ENCODE measurements at regions not wholly inside any gene's neighbourhood (a gene's known extent, or its start where the extent isn't known, plus 50 kb on each side); places are given as distances from the start of the nearest gene placed in this dataset.
"Not testable (repeated sequence)": the region's sequence is repeated elsewhere in the genome, so short reads cannot be mapped to it uniquely, and the experiment has no call there.

GRCh38 chr1:194833111-194833510, 1646.7 kb upstream of the B3GALT2 start:
- H3K4me1 ChIP-seq (ENCODE audit: insufficient read depth, low read length): no peaks in the 10 kb centered on the region
- H3K9ac ChIP-seq (ENCODE audit: low read length): no peak overlapping the region
- no peaks in the 10 kb centered on the region for H3K9me3 ChIP-seq (ENCODE audit: low read length)
- H3K27me3 ChIP-seq (ENCODE audit: control insufficient read depth in 1 of 2, insufficient read depth in 2 of 2, low read length in 2 of 2): no peaks in the 10 kb centered on the region
- no peak overlapping the region for H3K4me3 ChIP-seq (ENCODE audit: low read depth in 1 of 2, low read length in 2 of 2)
- H3K36me3 ChIP-seq (ENCODE audit: insufficient read depth, low read length): no peaks in the 10 kb centered on the region
- H3K27ac ChIP-seq (ENCODE audit: low read depth, low read length): no peak overlapping the region

GRCh38 chr1:194831595-194831994, 1645.2 kb upstream of the B3GALT2 start:
- H3K4me1 ChIP-seq (ENCODE audit: insufficient read depth, low read length); H3K9me3 ChIP-seq (ENCODE audit: low read length); H3K36me3 ChIP-seq (ENCODE audit: insufficient read depth, low read length); H3K27ac ChIP-seq (ENCODE audit: low read depth, low read length); H3K4me3 ChIP-seq (ENCODE audit: low read depth in 1 of 2, low read length in 2 of 2); H3K27me3 ChIP-seq (ENCODE audit: control insufficient read depth in 1 of 2, insufficient read depth in 2 of 2, low read length in 2 of 2); H3K9ac ChIP-seq (ENCODE audit: low read length): not testable (repeated sequence)

- Histone ChIP-seq H3K4me3 (ENCODE audit: low read depth in 1 of 2, low read length in 2 of 2) (no peak overlapping the region), H3K27me3 (ENCODE audit: control insufficient read depth in 1 of 2, insufficient read depth in 2 of 2, low read length in 2 of 2) (no peaks in the 10 kb centered on the region), H3K36me3 (ENCODE audit: insufficient read depth, low read length) (no peaks in the 10 kb centered on the region), H3K27ac (ENCODE audit: low read depth, low read length) (no peak overlapping the region), H3K9ac (ENCODE audit: low read length) (no peak overlapping the region), H3K4me1 (ENCODE audit: insufficient read depth, low read length) (no peaks in the 10 kb centered on the region), H3K9me3 (ENCODE audit: low read length) (no peaks in the 10 kb centered on the region)
Measured at GRCh38 chr1:194830387-194830786, 1644.0 kb upstream of the B3GALT2 start.

- Histone ChIP-seq H3K9ac (ENCODE audit: low read length) (no peak overlapping the region), H3K36me3 (ENCODE audit: insufficient read depth, low read length) (no peaks in the 10 kb centered on the region), H3K4me3 (ENCODE audit: low read depth in 1 of 2, low read length in 2 of 2) (no peak overlapping the region)
Measured at GRCh38 chr1:194829492-194829891, 1643.1 kb upstream of the B3GALT2 start.

GRCh38 chr1:194825382-194825781, 1639.0 kb upstream of the B3GALT2 start:
- Histone ChIP-seq H3K9ac (ENCODE audit: low read length) (no peak overlapping the region), H3K36me3 (ENCODE audit: insufficient read depth, low read length) (no peaks in the 10 kb centered on the region), H3K27ac (ENCODE audit: low read depth, low read length) (no peak overlapping the region), H3K27me3 (ENCODE audit: control insufficient read depth in 1 of 2, insufficient read depth in 2 of 2, low read length in 2 of 2) (no peaks in the 10 kb centered on the region), H3K4me3 (ENCODE audit: low read depth in 1 of 2, low read length in 2 of 2) (no peak overlapping the region), H3K9me3 (ENCODE audit: low read length) (no peaks in the 10 kb centered on the region), H3K4me1 (ENCODE audit: insufficient read depth, low read length) (no peaks in the 10 kb centered on the region)

More at GRCh38 chr1:194829492-194829891, 1643.1 kb upstream of the B3GALT2 start:
- Histone ChIP-seq H3K27ac (ENCODE audit: low read depth, low read length) (no peak overlapping the region), H3K9me3 (ENCODE audit: low read length) (no peaks in the 10 kb centered on the region), H3K4me1 (ENCODE audit: insufficient read depth, low read length) (no peaks in the 10 kb centered on the region), H3K27me3 (ENCODE audit: control insufficient read depth in 1 of 2, insufficient read depth in 2 of 2, low read length in 2 of 2) (no peaks in the 10 kb centered on the region)

- H3K9ac ChIP-seq (ENCODE audit: low read length): no peak overlapping the region
- no peaks in the 10 kb centered on the region for H3K4me1 ChIP-seq (ENCODE audit: insufficient read depth, low read length)
- H3K27me3 ChIP-seq (ENCODE audit: control insufficient read depth in 1 of 2, insufficient read depth in 2 of 2, low read length in 2 of 2): no peaks in the 10 kb centered on the region
- no peak overlapping the region for H3K27ac ChIP-seq (ENCODE audit: low read depth, low read length)
- no peak overlapping the region for H3K4me3 ChIP-seq (ENCODE audit: low read depth in 1 of 2, low read length in 2 of 2)
- no peaks in the 10 kb centered on the region for H3K36me3 ChIP-seq (ENCODE audit: insufficient read depth, low read length)
- H3K9me3 ChIP-seq (ENCODE audit: low read length): no peaks in the 10 kb centered on the region
Measured at GRCh38 chr1:194821091-194821490, 1634.7 kb upstream of the B3GALT2 start.

GRCh38 chr1:194818674-194819073, 1632.3 kb upstream of the B3GALT2 start:
- H3K9ac ChIP-seq (ENCODE audit: low read length): no peak overlapping the region
- no peaks in the 10 kb centered on the region for H3K4me1 ChIP-seq (ENCODE audit: insufficient read depth, low read length)
- H3K9me3 ChIP-seq (ENCODE audit: low read length): no peaks in the 10 kb centered on the region
- no peaks in the 10 kb centered on the region for H3K36me3 ChIP-seq (ENCODE audit: insufficient read depth, low read length)
- H3K4me3 ChIP-seq (ENCODE audit: low read depth in 1 of 2, low read length in 2 of 2): no peak overlapping the region
- no peak overlapping the region for H3K27ac ChIP-seq (ENCODE audit: low read depth, low read length)
- H3K27me3 ChIP-seq (ENCODE audit: control insufficient read depth in 1 of 2, insufficient read depth in 2 of 2, low read length in 2 of 2): no peaks in the 10 kb centered on the region

GRCh38 chr1:194816859-194817258, 1630.4 kb upstream of the B3GALT2 start:
- H3K9ac ChIP-seq (ENCODE audit: low read length): no peak overlapping the region
- no peaks in the 10 kb centered on the region for H3K36me3 ChIP-seq (ENCODE audit: insufficient read depth, low read length)
- H3K27ac ChIP-seq (ENCODE audit: low read depth, low read length): no peak overlapping the region
- H3K4me3 ChIP-seq (ENCODE audit: low read depth in 1 of 2, low read length in 2 of 2): no peak overlapping the region
- H3K9me3 ChIP-seq (ENCODE audit: low read length): no peaks in the 10 kb centered on the region
- H3K27me3 ChIP-seq (ENCODE audit: control insufficient read depth in 1 of 2, insufficient read depth in 2 of 2, low read length in 2 of 2): no peaks in the 10 kb centered on the region
- H3K4me1 ChIP-seq (ENCODE audit: insufficient read depth, low read length): no peaks in the 10 kb centered on the region

- no peak overlapping the region for H3K4me3 ChIP-seq (ENCODE audit: low read depth in 1 of 2, low read length in 2 of 2)
- H3K9ac ChIP-seq (ENCODE audit: low read length): no peak overlapping the region
- H3K27me3 ChIP-seq (ENCODE audit: control insufficient read depth in 1 of 2, insufficient read depth in 2 of 2, low read length in 2 of 2): no peaks in the 10 kb centered on the region
- H3K27ac ChIP-seq (ENCODE audit: low read depth, low read length): no peak overlapping the region
- no peaks in the 10 kb centered on the region for H3K4me1 ChIP-seq (ENCODE audit: insufficient read depth, low read length)
- no peaks in the 10 kb centered on the region for H3K9me3 ChIP-seq (ENCODE audit: low read length)
- no peaks in the 10 kb centered on the region for H3K36me3 ChIP-seq (ENCODE audit: insufficient read depth, low read length)
Measured at GRCh38 chr1:194813096-194813495, 1626.7 kb upstream of the B3GALT2 start.

- H3K36me3 ChIP-seq (ENCODE audit: insufficient read depth, low read length): no peaks in the 10 kb centered on the region
- no peak overlapping the region for H3K4me3 ChIP-seq (ENCODE audit: low read depth in 1 of 2, low read length in 2 of 2)
- no peaks in the 10 kb centered on the region for H3K27me3 ChIP-seq (ENCODE audit: control insufficient read depth in 1 of 2, insufficient read depth in 2 of 2, low read length in 2 of 2)
- H3K4me1 ChIP-seq (ENCODE audit: insufficient read depth, low read length): no peaks in the 10 kb centered on the region
- H3K27ac ChIP-seq (ENCODE audit: low read depth, low read length): no peak overlapping the region
- H3K9ac ChIP-seq (ENCODE audit: low read length): no peak overlapping the region
- no peaks in the 10 kb centered on the region for H3K9me3 ChIP-seq (ENCODE audit: low read length)
Measured at GRCh38 chr1:194809665-194810064, 1623.3 kb upstream of the B3GALT2 start.

- Histone ChIP-seq H3K27me3 (ENCODE audit: control insufficient read depth in 1 of 2, insufficient read depth in 2 of 2, low read length in 2 of 2) (no peaks in the 10 kb centered on the region), H3K4me3 (ENCODE audit: low read depth in 1 of 2, low read length in 2 of 2) (no peak overlapping the region), H3K9ac (ENCODE audit: low read length) (no peak overlapping the region), H3K27ac (ENCODE audit: low read depth, low read length) (no peak overlapping the region), H3K9me3 (ENCODE audit: low read length) (no peaks in the 10 kb centered on the region), H3K36me3 (ENCODE audit: insufficient read depth, low read length) (no peaks in the 10 kb centered on the region), H3K4me1 (ENCODE audit: insufficient read depth, low read length) (no peaks in the 10 kb centered on the region)
Measured at GRCh38 chr1:194809215-194809614, 1622.8 kb upstream of the B3GALT2 start.

- H3K4me1 ChIP-seq (ENCODE audit: insufficient read depth, low read length): no peaks in the 10 kb centered on the region
- no peaks in the 10 kb centered on the region for H3K9me3 ChIP-seq (ENCODE audit: low read length)
- no peaks in the 10 kb centered on the region for H3K27me3 ChIP-seq (ENCODE audit: control insufficient read depth in 1 of 2, insufficient read depth in 2 of 2, low read length in 2 of 2)
- no peak overlapping the region for H3K27ac ChIP-seq (ENCODE audit: low read depth, low read length)
- H3K9ac ChIP-seq (ENCODE audit: low read length): no peak overlapping the region
- H3K36me3 ChIP-seq (ENCODE audit: insufficient read depth, low read length): no peaks in the 10 kb centered on the region
- no peak overlapping the region for H3K4me3 ChIP-seq (ENCODE audit: low read depth in 1 of 2, low read length in 2 of 2)
Measured at GRCh38 chr1:194807530-194808220, 1621.3 kb upstream of the B3GALT2 start.

Data from muscle layer of colon (tissue), 2 donors.